GM10266 (cell line): ENCODE measurements at regions not wholly inside any gene's neighbourhood (a gene's known extent, or its start where the extent isn't known, plus 50 kb on each side); places are given as distances from the start of the nearest gene placed in this dataset.

Experiments used
- DNase-seq: peaks from one replicate; pipeline ENCODE4 v3.0.0; 2012; ENCODE audit errors: extremely low spot score
- CTCF ChIP-seq: IDR thresholded peaks from 2 replicates; pipeline ENCODE4 v1.5.1; 2012; ENCODE audit warnings: mild to moderate bottlenecking, low read depth; ENCODE audit not compliant: control insufficient read depth, insufficient read depth; ENCODE audit errors: missing control alignments

DNA sequence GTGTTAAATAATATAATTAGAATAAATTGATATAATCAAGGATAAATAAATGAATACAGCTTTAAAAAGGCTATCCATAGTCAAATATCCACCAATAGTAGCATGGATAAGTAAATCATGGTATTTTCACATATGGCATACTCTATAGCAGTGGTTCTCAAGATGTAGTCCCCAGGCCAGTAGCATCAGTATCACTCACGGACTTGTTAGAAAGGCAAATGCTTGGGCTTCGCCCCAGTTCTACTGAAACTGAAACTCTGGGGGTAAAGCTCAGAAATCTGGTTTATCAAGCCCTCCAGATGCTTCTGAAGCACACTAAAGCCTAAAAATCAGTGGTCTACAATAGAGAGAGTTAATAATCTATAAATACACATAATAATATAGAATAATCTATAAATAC is 261.6 kb upstream of the TTC14 start:
- TF ChIP-seq CTCF: no peak
- no peak for DNase-seq

- no peak for DNase-seq
Observed at GRCh38 chr3:180341516-180341915, 260.4 kb upstream of the TTC14 start.

DNA sequence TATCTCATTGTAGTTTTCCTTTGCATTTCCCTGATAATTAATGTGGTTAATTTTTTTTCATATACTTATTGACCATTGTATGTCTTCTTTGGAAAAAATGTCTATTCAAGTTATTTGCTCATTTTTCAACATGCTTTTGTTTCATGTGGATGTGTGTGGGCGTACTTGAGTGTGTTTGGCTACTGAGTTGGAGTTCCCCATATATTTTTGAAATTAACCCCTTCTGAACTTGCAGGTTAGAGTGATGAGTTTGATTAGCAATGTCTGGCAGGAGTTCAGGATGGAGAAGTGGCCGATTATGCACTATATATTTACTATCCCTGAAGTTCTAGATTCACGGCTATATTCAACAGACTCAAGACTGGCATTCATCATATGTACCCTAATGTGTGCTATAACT is 250.4 kb upstream of the TTC14 start:
- no peak for TF ChIP-seq CTCF
- DNase-seq: no peak

More at GRCh38 chr3:180341516-180341915, 260.4 kb upstream of the TTC14 start:
- no peak for TF ChIP-seq CTCF

GRCh38 chr3:180352261-180352660 is 249.7 kb upstream of the TTC14 start:
- TF ChIP-seq CTCF: no peak
- no peak for DNase-seq

GRCh38 chr3:180354214-180354613 is 247.7 kb upstream of the TTC14 start:
- no peak for DNase-seq
- TF ChIP-seq CTCF: no peak

GRCh38 chr3:180358179-180358578 is 243.8 kb upstream of the TTC14 start:
- TF ChIP-seq CTCF: no peak
- DNase-seq: no peak

DNA sequence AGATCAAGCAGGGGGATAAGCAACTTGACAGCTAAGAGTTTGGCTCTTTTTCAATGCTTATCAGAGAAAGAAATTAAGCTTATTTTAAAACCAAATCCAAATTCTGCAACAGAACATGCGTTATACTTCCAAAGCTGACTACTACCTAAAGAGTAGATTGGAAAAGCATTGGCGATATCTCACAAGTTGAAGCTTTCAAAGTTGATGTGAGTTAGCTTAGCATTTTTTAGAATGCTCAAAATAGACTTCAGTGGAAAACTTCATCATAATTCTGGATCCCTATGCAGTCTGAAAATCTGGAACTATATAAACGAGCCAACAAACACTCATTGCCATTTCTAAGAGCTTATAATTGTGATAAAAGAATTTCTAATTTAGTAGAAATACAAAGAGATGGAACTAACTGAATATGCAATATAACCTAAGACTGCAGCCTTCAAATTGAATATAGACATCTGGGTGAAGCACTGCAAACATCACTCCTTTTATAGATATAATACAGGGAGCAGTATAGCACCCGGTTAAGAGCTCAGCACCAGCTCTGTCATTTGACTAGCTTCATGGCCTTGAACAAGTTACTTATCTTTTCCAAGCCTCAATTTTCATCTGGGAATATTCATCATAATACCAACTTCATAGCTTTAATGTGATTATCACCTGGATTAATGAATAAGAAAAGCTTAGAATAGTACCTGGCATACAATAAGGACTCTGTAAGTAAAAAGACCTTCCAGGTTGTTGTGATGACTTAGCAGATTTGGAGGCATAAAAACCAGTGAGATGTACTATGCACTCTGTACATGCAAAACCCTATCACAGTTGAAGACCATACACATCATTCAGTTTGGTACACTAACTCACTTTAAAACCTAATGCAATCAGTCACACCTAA is 242.7 kb upstream of the TTC14 start:
- no peak for TF ChIP-seq CTCF
- DNase-seq: no peak
